ENCODE measurements at regions not wholly inside any gene's neighbourhood (a gene's known extent, or its start where the extent isn't known, plus 50 kb on each side); places are given as distances from the start of the nearest gene placed in this dataset.

- Mint-ChIP-seq H3K9me3 (ENCODE audit: unreplicated experiment) (no peaks in the 10 kb centered on the region), H3K4me1 (ENCODE audit: unreplicated experiment) (peaks cover 19% of the 10 kb centered on the region), H3K27ac (ENCODE audit: unreplicated experiment) (no peak overlapping the region), H3K4me3 (ENCODE audit: unreplicated experiment) (no peak overlapping the region), H3K27me3 (ENCODE audit: unreplicated experiment) (no peaks in the 10 kb centered on the region), H3K36me3 (ENCODE audit: unreplicated experiment) (no peaks in the 10 kb centered on the region)
- DNase-seq (ENCODE audit: extremely low spot score, unreplicated experiment) = no peak
- TF ChIP-seq CTCF (IDR thresholded peaks at IDR 0.05) = no peak
Observed at GRCh38 chr9:21672761-21673160, 129.7 kb upstream of the MTAP start.

DNA sequence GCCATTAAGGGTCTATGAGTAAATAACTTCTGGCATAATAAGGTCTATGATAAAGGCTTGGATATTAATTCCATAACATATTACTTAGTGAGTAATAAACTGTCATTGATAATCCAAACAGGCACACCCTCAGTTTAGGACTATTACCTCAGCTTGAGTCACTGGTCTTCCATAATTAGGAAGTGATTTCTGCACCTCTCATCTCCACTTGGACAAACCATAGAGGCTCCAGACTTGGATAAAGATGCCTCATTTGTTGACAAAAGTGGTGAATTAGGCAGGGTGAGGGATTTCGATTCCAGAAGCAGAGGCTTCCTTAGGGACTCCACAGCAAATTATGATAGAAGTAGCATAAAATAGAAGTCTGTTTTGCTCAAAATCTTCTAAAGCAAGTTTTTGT lies 127.5 kb upstream of the MTAP start:
- Mint-ChIP-seq H3K27ac (ENCODE audit: unreplicated experiment) (peak overlapping the region; percentile 29), H3K36me3 (ENCODE audit: unreplicated experiment) (no peaks in the 10 kb centered on the region), H3K27me3 (ENCODE audit: unreplicated experiment) (no peaks in the 10 kb centered on the region), H3K4me3 (ENCODE audit: unreplicated experiment) (no peak overlapping the region), H3K4me1 (ENCODE audit: unreplicated experiment) (peaks cover 18% of the 10 kb centered on the region), H3K9me3 (ENCODE audit: unreplicated experiment) (no peaks in the 10 kb centered on the region)
- TF ChIP-seq CTCF (IDR thresholded peaks at IDR 0.05) = no peak
- DNase-seq (ENCODE audit: extremely low spot score, unreplicated experiment) = no peak

DNA sequence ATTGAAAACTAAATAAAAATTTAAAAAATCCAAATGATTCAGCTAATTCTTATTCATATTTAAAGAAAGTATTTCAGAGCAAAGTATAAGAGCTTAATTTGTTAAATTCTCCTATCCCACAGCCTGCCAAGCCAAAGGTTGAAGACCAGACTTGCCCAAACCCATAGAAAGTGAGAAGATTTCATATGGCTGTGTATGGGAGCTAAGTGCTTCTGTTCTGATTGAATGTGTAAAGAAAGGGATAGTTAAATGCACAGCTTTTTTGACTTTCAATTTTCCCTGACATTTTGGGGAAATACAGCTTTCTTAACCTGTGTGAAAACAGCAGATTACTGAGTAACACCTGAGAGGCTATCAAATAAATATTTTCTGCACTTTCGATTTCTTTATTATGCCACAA lies 125.0 kb upstream of the MTAP start:
- Mint-ChIP-seq H3K9me3 (ENCODE audit: unreplicated experiment) (no peaks in the 10 kb centered on the region), H3K36me3 (ENCODE audit: unreplicated experiment) (no peaks in the 10 kb centered on the region), H3K4me3 (ENCODE audit: unreplicated experiment) (no peak overlapping the region), H3K4me1 (ENCODE audit: unreplicated experiment) (peaks cover 18% of the 10 kb centered on the region), H3K27ac (ENCODE audit: unreplicated experiment) (no peak overlapping the region), H3K27me3 (ENCODE audit: unreplicated experiment) (no peaks in the 10 kb centered on the region)
- TF ChIP-seq CTCF (IDR thresholded peaks at IDR 0.05) = no peak
- no peak for DNase-seq (ENCODE audit: extremely low spot score, unreplicated experiment)

- Mint-ChIP-seq H3K36me3 (ENCODE audit: unreplicated experiment) (no peaks in the 10 kb centered on the region), H3K9me3 (ENCODE audit: unreplicated experiment) (no peaks in the 10 kb centered on the region), H3K27ac (ENCODE audit: unreplicated experiment) (no peak overlapping the region), H3K4me1 (ENCODE audit: unreplicated experiment) (peaks cover 19% of the 10 kb centered on the region), H3K27me3 (ENCODE audit: unreplicated experiment) (no peaks in the 10 kb centered on the region), H3K4me3 (ENCODE audit: unreplicated experiment) (no peak overlapping the region)
- no peak for TF ChIP-seq CTCF (IDR thresholded peaks at IDR 0.05)
- DNase-seq (ENCODE audit: extremely low spot score, unreplicated experiment) = no peak
Observed at GRCh38 chr9:21677834-21678233, 124.6 kb upstream of the MTAP start.

DNA sequence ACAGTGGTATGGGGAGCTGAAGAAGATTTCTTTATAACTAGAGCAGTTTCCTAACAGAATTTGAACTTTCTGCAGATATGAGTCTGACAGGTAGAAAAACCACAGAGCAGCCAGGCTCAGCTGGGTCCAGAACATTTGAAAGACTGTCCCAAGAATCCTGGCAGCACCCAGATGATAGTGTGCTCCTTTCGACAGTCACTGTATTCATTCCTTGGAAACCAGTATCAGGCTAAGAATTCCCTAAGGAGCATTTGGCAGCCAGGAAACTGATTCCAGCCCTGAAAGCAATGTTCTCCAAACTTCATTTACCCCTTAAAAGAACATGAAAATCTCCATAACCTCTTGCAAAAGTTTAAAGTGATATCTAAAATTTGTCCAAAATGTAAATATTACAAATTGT lies 123.0 kb upstream of the MTAP start:
- Mint-ChIP-seq H3K27me3 (ENCODE audit: unreplicated experiment) (no peaks in the 10 kb centered on the region), H3K4me1 (ENCODE audit: unreplicated experiment) (peaks cover 23% of the 10 kb centered on the region), H3K9me3 (ENCODE audit: unreplicated experiment) (no peaks in the 10 kb centered on the region), H3K36me3 (ENCODE audit: unreplicated experiment) (no peaks in the 10 kb centered on the region), H3K4me3 (ENCODE audit: unreplicated experiment) (no peak overlapping the region), H3K27ac (ENCODE audit: unreplicated experiment) (no peak overlapping the region)
- TF ChIP-seq CTCF (IDR thresholded peaks at IDR 0.05) = no peak
- no peak for DNase-seq (ENCODE audit: extremely low spot score, unreplicated experiment)
